HEK293T (cell line): ENCODE measurements at regions not wholly inside any gene's neighbourhood (a gene's known extent, or its start where the extent isn't known, plus 50 kb on each side); places are given as distances from the start of the nearest gene placed in this dataset.

ENCODE experiments used
- FOXK2 ChIP-seq: fragments of 450-650 bp; IDR thresholded peaks from 2 replicates; pipeline ENCODE4 v1.6.1; 2016; ENCODE audit warnings: mild to moderate bottlenecking
- HDGF ChIP-seq: fragments of 450-650 bp; IDR thresholded peaks from 2 replicates; pipeline ENCODE4 v1.6.1; 2017; ENCODE audit warnings: antibody characterized with exemption, borderline replicate concordance

GRCh38 chr4:23009093-23009492, 316.4 kb downstream of the GBA3 start:
- TF ChIP-seq HDGF, result no peak
- no peak for TF ChIP-seq FOXK2
